Large intestine (tissue), 3 donors: ENCODE measurements at regions not wholly inside any gene's neighbourhood (a gene's known extent, or its start where the extent isn't known, plus 50 kb on each side); places are given as distances from the start of the nearest gene placed in this dataset.
A peak's percentile ranks its signal among the peaks of the same experiment; 100 is the strongest.

ENCODE experiments used
- DNase-seq, 2 donors: peaks; one replicate each; pipeline versions ENCODE4 v3.0.0 to v3.0.0-alpha.2; 2013
- H3K27ac ChIP-seq: one replicate; pipeline ENCODE4 v1.5.1; 2013; ENCODE audit warnings: low read length
- H3K27me3 ChIP-seq: 2 replicates; pipeline ENCODE4 v1.6.1; 2013; ENCODE audit warnings: low read length; ENCODE audit not compliant: control insufficient read depth, insufficient read depth
- H3K36me3 ChIP-seq: 2 replicates; pipeline ENCODE4 v1.6.1; 2013; ENCODE audit warnings: low read length; ENCODE audit not compliant: control insufficient read depth, insufficient read depth
- H3K4me1 ChIP-seq: one replicate; pipeline ENCODE4 v1.6.1; 2013; ENCODE audit warnings: low read length; ENCODE audit not compliant: control insufficient read depth, insufficient read depth
- H3K4me3 ChIP-seq: one replicate; pipeline ENCODE4 v1.5.1; 2013; ENCODE audit warnings: low read length
- H3K9me3 ChIP-seq: one replicate; pipeline ENCODE4 v1.6.1; 2013; ENCODE audit warnings: mild to moderate bottlenecking, low read depth, low read length, moderate library complexity; ENCODE audit not compliant: control insufficient read depth
- WGBS: methylation state at CpG from one replicate; pipeline ENCODE4 v1.1.5; 2013; ENCODE audit warnings: low lambda C conversion rate; ENCODE audit not compliant: insufficient coverage; 5-methylcytosine and 5-hydroxymethylcytosine counted together

- Histone ChIP-seq H3K27me3 (no peaks in the 10 kb centered on the region), H3K9me3 (no peaks in the 10 kb centered on the region), H3K27ac (no peak overlapping the region), H3K4me3 (no peak overlapping the region), H3K4me1 (no peaks in the 10 kb centered on the region), H3K36me3 (no peaks in the 10 kb centered on the region)
- no peak for DNase-seq
Observed at GRCh38 chr14:25516838-25517237, 466.9 kb upstream of the STXBP6 start.

- no peak for DNase-seq
- Histone ChIP-seq H3K9me3 (no peaks in the 10 kb centered on the region), H3K27me3 (no peaks in the 10 kb centered on the region), H3K4me1 (no peaks in the 10 kb centered on the region), H3K4me3 (no peak overlapping the region), H3K27ac (no peak overlapping the region), H3K36me3 (no peaks in the 10 kb centered on the region)
- WGBS: no CpG with 5 or more reads among the region's 2 CpGs
Observed at GRCh38 chr14:25508845-25509244, 458.9 kb upstream of the STXBP6 start.

GRCh38 chr14:25501749-25502148 lies 451.8 kb upstream of the STXBP6 start:
- 95% methylated on average over 4 of the region's 6 CpGs for WGBS
- no peaks in the 10 kb centered on the region for H3K4me1 ChIP-seq
- H3K9me3 ChIP-seq: no peaks in the 10 kb centered on the region
- H3K36me3 ChIP-seq: no peaks in the 10 kb centered on the region
- no peak for DNase-seq
- H3K27ac ChIP-seq: no peak overlapping the region
- no peak overlapping the region for H3K4me3 ChIP-seq
- H3K27me3 ChIP-seq: no peaks in the 10 kb centered on the region

GRCh38 chr14:25488961-25489360 lies 439.0 kb upstream of the STXBP6 start:
- Histone ChIP-seq H3K36me3 (no peaks in the 10 kb centered on the region), H3K4me3 (no peak overlapping the region), H3K9me3 (no peaks in the 10 kb centered on the region), H3K4me1 (no peaks in the 10 kb centered on the region), H3K27ac (no peak overlapping the region), H3K27me3 (no peaks in the 10 kb centered on the region)
- WGBS: 77% methylated on average over 2 of the region's 3 CpGs
- no peak for DNase-seq

GRCh38 chr14:25485381-25485780 lies 435.4 kb upstream of the STXBP6 start:
- Histone ChIP-seq H3K9me3 (no peaks in the 10 kb centered on the region), H3K27me3 (no peaks in the 10 kb centered on the region), H3K27ac (no peak overlapping the region), H3K36me3 (no peaks in the 10 kb centered on the region), H3K4me3 (no peak overlapping the region), H3K4me1 (no peaks in the 10 kb centered on the region)
- no CpG with 5 or more reads among the region's 1 CpG for WGBS
- DNase-seq: peak; percentile 2 to 3

DNA sequence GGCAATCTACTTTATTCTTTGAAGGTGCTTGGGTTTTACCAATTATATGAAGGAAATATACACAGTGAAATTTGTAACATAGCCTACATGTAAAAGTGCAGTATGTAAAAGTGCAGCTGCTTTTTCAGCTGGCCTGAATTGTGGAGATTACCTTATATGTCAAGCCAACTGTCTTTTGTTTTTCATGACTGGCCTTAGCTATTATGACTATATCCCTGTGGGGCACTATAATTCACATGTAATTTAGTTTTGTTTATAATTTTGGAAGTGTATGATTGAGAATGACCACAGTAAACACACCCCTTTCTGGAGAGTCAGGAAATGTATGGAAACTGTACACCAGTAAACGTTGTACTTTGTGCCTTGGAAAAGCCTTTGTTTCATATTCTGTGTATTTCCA lies 435.0 kb upstream of the STXBP6 start:
- Histone ChIP-seq H3K27ac (no peak overlapping the region), H3K36me3 (no peaks in the 10 kb centered on the region), H3K4me3 (no peak overlapping the region), H3K27me3 (no peaks in the 10 kb centered on the region), H3K9me3 (no peaks in the 10 kb centered on the region), H3K4me1 (no peaks in the 10 kb centered on the region)
- DNase-seq: no peak
- WGBS: 71% methylated on average over 1 of the region's 1 CpG

DNA sequence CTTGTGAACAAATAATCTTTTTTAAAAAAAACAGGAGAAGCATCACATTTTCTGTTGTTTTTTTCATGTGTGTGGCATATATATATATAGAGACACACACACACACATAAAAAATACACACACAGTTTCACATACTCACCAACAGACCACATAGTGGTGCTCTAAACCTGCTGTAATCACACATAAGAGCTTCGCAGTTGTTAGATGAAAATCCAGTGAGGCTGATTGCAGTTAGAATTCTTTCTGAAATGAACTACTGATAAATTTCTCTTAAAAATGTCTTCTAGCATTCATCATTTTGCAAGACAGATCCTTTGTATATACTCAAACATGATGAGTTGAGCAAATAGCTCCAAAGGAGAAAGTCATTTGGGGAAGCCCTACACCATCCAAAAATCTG lies 434.3 kb upstream of the STXBP6 start:
- no peaks in the 10 kb centered on the region for H3K27me3 ChIP-seq
- H3K36me3 ChIP-seq: no peaks in the 10 kb centered on the region
- H3K27ac ChIP-seq: no peak overlapping the region
- H3K4me3 ChIP-seq: no peak overlapping the region
- WGBS: no CpG with 5 or more reads among the region's 1 CpG
- no peaks in the 10 kb centered on the region for H3K4me1 ChIP-seq
- no peaks in the 10 kb centered on the region for H3K9me3 ChIP-seq
- DNase-seq: no peak

GRCh38 chr14:25477316-25478098 lies 427.6 kb upstream of the STXBP6 start:
- H3K4me3 ChIP-seq: no peak overlapping the region
- DNase-seq: no peak
- no peaks in the 10 kb centered on the region for H3K4me1 ChIP-seq
- H3K9me3 ChIP-seq: no peaks in the 10 kb centered on the region
- no peaks in the 10 kb centered on the region for H3K27me3 ChIP-seq
- H3K27ac ChIP-seq: no peak overlapping the region
- H3K36me3 ChIP-seq: no peaks in the 10 kb centered on the region
- 75% methylated on average over 2 of the region's 2 CpGs for WGBS

DNA sequence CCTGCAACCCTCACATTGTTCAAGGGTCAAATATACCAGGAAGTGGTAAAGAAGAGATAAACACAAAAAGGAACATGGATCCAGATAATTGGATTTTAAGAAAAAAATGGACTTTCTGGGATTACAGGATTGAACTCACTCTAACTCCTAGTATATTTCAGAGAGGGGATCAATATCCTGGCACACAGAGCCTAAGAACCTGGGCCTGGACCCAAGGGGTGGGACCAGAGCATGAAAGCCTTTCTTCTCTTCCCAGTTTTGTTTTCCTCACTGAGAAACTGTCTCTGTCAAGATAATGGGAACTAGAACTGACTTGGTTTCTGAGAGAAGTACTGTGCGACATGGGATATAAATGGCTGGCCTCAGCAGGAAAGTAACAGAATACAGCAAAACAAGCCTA lies 422.8 kb upstream of the STXBP6 start:
- Histone ChIP-seq H3K27ac (no peak overlapping the region), H3K27me3 (no peaks in the 10 kb centered on the region), H3K36me3 (no peaks in the 10 kb centered on the region), H3K4me1 (no peaks in the 10 kb centered on the region), H3K4me3 (no peak overlapping the region), H3K9me3 (no peaks in the 10 kb centered on the region)
- 100% methylated on average over 1 of the region's 1 CpG for WGBS
- no peak for DNase-seq

DNA sequence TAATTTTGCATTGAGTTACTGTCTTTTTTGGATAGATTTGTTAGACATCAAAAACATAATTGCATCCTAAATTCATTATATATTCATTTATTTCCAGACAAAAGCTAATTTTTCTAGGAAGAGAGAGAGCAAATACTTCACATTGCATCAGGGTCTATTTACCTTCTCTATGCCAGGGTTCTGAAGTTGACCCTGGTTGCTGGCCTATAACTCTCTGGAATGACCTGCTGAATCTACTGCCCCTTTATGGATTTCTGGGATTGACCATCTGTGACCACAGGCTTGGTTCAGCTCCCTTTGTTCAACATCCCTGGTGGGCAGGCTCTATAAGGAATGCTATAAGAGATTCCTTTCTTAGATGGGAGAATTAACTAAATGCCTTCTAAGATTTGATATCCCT lies 414.8 kb upstream of the STXBP6 start:
- no peaks in the 10 kb centered on the region for H3K9me3 ChIP-seq

DNA sequence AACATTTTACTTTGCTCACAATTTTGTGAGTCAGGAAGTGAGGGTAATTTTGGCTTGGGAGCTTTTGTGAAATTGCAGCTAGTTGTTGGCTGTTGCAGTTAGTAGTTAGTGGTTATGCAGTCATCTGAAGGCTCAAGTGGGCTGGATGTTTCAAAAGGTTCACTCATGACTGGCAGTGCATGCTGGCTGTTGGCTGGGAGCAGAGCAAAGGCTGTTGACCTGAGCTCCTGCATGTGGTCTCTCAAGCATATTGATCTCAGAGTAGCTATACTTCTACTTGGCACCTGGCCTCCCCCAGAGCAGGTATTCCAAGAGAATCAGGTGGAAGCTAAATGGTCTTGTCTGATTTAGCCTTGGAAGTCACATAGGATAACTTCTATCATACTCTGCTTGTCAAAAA lies 414.1 kb upstream of the STXBP6 start:
- H3K27me3 ChIP-seq: no peaks in the 10 kb centered on the region
- no peak overlapping the region for H3K4me3 ChIP-seq
- no peak overlapping the region for H3K27ac ChIP-seq
- no peaks in the 10 kb centered on the region for H3K36me3 ChIP-seq
- no peak for DNase-seq
- H3K4me1 ChIP-seq: no peaks in the 10 kb centered on the region
- no peaks in the 10 kb centered on the region for H3K9me3 ChIP-seq

More for the DNA sequence above, 414.8 kb upstream of the STXBP6 start:
- Histone ChIP-seq H3K36me3 (no peaks in the 10 kb centered on the region), H3K4me3 (no peak overlapping the region), H3K27me3 (no peaks in the 10 kb centered on the region), H3K27ac (no peak overlapping the region), H3K4me1 (no peaks in the 10 kb centered on the region)
- no peak for DNase-seq
